Stimulated activated CD4-positive, alpha-beta T cell treated with anti-CD3 and anti-CD28 coated beads, Interleukin-12 subunit alpha, Interleukin-12 subunit beta, amount 100 ng/mL, for 4 hours (primary cell): ENCODE measurements at regions not wholly inside any gene's neighbourhood (a gene's known extent, or its start where the extent isn't known, plus 50 kb on each side); places are given as distances from the start of the nearest gene placed in this dataset.

Experiments used
- DNase-seq: peaks from one replicate; pipeline ENCODE4 v3.0.0-alpha.2; 2020

DNA sequence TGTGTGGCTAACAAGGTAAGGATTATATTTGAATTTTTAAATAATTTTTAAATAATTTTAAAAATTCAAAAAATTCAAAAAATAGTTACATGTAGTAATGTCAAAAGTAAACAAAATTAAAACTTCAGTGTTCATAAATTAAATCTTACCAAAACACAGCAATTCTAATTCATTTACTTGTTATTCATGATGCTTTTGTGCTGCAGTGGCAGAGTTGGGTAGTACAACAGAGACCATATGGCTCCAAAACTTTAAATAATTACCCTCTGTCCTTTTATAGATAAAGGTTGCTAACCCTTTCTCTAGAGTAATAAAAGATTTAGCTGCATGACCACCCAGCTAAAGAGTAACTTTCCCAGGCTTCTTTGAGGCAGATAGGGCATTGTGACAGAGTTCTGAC, 1355.6 kb downstream of the FSTL5 start:
- DNase-seq, result no peak

DNA sequence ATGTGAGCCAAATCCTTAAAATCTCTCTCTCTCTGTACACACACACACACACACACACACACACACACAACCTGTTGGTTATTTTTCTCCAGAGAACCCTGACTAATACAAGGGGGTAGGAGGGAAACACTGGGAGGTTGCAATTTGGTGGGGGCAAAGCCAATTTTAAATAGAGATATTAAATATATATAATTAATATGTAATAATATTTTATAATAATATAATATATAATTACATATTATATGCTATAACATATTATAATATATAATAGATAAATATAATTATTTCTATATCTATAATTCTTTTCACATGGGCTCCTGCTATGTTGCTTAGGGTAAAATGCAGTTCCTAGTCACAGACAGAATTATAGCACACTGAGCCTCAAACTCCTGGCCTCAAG, 1354.2 kb downstream of the FSTL5 start:
- DNase-seq, result no peak

DNA sequence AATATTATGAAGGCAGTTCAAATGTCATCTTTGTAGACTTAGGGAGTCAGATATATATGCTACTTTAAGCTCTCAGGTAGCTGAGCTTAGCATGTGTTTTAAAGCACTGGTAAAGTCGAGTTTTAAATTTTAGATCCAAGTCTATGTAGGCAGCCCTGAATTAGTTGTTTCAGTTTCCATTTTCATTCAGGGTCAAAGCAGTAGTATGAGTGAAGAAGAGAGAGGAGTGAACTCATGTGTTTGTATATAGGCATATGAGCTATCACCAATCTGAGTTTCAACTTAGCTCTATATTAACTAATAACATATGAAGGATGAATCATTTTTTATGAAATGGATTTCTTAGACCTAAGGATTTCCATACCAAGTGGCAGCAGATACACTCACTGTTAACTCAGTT, 1353.4 kb downstream of the FSTL5 start:
- no peak for DNase-seq

DNA sequence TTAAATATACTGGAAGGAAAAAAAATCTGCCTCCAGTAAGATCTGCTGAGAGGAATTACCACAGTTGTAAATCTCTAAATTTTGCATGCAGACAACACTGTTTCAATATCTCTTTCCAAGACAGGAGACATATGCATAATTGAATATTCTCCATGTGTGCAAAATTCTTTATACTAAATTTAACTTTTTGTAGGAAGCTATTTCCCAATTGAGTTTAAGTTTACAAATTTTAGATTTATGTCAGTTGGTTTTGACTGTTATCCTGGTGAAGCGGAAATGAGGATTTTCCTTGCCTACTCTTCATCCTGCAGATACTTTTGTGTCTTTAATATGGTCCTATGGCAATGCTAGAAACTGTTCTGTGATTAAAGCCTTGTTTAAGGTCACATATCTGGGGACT, 1352.9 kb downstream of the FSTL5 start:
- no peak for DNase-seq

DNA sequence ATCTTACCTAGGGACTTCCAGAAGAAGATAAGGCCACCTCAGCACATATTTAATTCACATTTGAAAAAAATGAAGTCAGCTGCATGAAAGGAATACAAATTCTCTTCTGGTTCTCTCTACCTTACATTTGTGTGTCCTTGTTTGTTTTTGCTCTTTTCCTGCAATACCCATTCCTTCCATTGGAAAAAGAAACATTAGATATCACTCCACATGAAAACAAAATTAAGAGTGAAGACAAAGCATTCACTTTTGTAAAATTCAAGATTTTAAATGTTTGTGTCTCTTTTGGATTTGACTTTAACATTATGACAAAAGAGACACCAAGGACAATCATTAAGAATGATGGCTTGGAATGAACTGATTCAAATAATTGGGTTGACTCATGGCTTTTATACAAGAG, 1351.8 kb downstream of the FSTL5 start:
- no peak for DNase-seq

DNA sequence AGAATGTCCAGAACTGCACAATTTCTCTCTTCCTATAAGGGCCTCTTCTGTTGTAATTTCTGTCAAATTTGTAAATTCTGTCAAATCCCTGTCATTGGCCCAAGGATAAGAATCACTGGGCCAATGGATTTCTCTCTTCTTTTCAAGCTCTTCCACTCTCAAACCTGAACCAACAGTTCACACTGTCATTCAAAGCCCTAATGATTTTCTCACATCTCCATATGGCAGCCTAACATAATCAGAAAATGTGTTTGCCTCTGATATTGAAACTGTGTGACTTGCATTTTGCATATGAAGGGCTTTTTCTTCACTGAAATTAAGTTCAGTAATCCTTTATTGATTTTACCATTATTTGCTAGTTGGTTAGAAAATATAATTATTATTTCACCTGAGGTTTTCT, 1349.1 kb downstream of the FSTL5 start:
- no peak for DNase-seq

DNA sequence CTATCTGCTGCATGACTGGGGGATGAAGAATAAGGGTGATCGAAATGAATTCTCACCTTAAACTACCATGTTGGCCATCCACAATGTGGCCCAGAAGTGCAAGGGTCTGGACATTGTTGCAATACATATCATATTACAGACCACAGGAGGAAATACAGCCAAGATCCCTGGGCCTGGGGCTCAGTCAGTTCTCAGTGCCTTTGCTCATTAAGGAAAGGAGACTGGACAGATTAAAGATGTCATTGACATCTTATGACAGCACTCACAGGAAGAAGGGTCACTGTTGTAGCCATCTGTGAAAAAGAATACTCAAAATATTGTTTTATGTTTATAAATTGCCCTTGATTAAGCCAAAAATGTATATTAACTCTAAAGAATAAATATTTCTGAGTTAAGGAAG, 1345.2 kb downstream of the FSTL5 start:
- no peak for DNase-seq

DNA sequence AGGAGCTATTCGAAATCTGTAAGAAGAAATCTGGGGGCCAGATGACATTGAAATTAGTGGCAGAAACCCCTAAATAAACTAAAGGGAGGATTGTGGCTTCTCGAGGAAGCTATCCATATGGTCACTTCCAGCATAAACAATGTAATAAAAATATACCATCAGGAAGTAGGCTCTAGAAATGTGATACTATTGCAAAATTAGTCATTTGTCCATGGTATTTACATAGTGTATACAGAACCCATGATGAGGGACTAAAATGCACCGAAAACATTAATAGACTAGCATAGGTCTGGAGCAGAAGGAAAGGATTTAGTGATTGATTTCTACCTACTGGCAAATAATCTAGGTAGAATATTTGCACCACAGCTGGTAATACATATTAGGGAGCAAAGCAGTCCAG, 1344.0 kb downstream of the FSTL5 start:
- no peak for DNase-seq

DNA sequence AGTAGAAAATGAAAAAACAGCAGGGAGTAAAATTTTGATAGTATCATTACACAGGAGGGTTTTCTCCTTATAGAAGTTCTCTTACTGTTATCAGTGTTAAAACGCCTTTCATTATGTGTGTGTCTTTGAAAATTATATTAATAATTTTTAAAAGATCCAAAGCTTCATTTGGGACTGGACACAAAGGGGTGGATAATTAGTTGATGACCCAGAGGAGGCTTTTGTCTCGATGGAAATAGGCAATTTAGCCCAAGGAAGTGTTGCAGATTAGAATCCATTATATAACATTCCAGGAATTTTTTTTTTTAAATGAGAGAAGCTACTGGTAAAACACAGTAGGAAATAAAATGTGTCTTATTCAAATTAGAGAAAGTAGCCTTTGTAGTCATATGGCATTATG, 1339.3 kb downstream of the FSTL5 start:
- no peak for DNase-seq

DNA sequence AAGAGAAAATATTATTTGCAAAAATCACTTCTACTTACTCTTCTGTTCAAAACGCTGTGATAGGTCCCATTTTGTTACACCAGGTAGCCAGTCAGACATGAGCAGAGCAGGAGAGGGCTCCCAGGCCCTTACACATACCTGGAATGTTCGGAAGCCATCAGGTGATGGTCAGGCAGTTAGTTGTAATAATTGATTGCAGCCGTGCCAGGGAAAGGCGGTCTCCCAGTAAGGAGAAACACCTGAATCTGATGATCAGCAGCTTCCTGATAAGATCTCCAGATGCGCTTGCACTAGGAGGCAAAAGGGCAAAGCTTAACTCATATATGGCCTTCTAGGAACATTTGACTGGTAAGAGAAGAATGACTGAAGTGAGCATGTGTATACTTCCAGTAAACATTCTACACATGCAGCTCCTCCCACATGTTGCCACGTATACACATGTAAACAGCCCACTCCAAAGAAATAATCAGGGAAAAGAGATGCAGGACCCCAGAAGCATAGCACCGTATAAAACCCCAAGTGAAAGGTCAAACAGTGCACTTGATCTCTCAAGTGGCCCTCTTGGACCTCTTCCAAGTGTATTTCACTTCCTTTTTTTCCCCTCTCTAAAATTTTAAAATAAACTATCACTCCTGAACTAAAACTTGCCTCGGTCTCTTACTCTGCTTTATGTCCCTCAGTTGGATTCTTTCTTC, 1338.0 kb downstream of the FSTL5 start:
- DNase-seq, result no peak

DNA sequence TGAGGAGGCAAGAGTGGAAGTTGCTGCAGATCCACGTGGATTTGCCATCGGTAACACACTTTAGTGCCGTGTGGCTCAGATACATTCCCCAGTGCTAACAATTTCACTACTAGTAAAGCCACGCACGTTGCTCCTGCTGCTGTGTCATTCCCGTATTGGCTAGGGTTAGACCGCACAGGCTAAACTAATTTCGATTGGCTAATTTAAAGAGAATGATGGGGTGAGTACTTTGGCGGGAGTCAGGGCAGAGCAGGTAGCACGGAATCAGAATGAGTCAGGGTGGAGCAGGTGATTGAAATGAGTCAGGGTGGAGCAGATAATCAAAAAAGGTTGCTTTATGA, 1337.5 kb downstream of the FSTL5 start:
- DNase-seq, result no peak

DNA sequence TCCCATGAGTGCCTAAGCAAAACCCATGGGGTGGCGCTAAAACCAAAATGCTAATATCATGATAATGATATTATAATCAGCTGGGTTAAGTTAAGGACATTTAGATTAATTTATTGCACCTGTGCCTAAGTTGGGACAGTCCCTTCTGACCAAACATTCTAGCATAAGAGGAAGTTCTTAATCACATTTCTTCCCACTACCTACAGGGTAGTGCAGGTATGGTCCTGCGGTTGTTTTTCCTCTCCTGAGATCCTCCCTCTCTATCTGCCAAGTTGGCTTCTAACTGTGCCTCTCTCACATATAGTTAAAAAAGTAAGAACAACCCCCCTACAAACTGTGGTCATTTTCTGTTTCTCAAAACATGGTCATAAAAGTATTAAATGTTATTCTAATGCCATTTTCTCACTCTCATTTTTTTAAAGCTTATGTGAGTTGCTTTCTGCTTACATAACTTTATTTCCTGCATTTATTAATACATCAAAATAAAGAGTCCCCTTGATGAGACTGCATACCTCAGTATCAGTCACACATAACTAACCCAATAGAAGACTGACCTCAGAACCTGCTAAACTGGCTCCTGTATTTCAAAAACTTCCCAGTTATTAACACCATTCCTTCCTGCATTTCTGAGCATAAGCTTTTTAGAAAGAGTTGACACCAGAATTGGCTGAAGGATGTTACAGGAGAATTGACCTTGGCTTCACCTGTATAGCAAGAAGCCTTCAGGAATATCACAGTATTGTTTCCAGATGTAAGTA, 1332.5 kb downstream of the FSTL5 start:
- DNase-seq, result no peak

DNA sequence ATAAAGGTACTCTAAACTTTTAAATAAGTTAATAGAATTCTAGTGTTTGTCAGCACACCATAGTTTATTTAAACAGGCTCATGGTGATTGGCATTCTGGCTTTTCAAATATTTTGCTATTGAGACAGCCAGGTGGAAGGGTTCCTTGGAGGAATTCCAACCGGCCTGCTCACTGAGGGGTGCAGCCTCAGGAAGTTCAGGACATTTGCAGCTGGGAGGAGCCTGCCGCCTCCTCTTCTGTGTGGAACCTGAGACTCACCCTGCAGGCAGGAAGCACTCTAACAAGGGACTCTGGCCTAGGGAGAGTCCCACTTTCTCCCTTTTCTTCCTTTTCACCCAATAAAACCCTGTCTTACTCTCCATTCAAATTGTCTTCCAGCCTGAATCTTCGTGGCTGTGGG, 1328.0 kb downstream of the FSTL5 start:
- no peak for DNase-seq

DNA sequence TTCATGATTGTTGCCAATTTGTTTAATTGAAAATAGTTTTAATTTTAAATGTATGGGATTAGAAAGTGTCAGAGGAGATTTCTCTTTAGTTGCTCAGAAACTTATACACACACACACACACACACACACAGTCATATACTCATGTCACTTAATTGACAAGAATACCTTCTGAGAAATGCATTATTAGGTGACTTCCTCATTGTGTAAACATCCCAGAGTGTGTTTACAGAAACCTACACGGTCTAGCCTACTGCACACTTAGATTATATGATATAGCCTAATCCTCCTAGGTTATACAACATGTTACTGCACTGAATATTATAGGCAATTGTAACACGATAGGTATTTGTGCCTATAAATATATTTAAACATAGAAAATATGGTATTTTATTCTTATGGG, 1327.4 kb downstream of the FSTL5 start:
- no peak for DNase-seq

DNA sequence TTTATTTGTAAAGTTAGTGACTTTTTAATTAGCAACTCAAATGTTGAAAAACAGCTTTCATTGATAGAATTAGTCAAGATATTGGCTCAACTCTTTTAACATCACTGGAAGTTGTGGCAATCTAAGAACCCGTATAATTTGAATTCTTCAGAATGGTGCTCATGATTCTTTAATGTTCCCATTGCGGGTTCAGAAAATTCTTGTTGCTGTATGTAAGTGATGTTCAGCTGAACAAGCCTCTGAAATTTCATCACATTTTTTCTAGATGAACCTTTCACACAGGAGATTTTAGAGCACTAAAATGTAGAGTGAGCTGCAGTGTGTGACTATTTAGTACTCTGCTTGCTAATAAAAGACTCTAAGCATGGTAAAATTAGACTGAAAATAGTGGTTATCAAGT, 1317.7 kb downstream of the FSTL5 start:
- no peak for DNase-seq

DNA sequence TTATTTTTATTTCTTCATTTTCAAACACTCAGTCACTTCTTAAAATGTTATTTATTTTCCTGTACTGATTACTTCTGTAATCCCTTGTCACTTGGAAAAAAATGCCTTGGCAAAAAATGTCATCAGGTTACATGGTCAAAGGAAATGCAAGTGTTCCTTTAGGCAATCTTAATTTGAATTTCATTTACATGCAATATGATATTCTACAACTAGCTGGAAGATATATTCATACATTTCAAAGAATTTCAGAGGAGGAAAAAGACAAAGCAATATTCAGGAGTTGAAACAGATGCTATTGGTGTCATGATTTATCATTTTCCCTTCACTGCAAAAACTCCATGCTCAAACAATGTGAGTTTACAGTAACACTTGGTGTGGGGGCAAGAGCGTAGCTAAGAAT, 1316.6 kb downstream of the FSTL5 start:
- no peak for DNase-seq

DNA sequence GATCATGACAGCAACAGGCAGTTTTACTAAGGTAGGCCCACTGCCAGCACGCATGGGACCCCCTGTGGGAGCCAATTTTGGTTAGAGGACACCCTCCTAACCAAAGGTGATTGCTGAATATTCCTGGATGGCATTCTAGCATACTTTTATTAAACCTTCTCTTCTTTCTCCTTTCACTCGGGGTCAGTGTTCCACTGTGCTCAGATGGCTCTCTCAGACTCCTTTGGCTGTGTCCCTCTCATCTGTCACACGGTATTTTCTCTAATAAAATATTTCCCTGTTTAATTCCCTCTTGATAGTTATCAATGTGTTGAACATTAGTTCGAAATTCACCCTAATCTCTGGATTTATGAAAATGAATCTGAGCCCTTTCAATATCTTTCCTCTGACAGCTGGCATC, 1315.3 kb downstream of the FSTL5 start:
- DNase-seq, result no peak

DNA sequence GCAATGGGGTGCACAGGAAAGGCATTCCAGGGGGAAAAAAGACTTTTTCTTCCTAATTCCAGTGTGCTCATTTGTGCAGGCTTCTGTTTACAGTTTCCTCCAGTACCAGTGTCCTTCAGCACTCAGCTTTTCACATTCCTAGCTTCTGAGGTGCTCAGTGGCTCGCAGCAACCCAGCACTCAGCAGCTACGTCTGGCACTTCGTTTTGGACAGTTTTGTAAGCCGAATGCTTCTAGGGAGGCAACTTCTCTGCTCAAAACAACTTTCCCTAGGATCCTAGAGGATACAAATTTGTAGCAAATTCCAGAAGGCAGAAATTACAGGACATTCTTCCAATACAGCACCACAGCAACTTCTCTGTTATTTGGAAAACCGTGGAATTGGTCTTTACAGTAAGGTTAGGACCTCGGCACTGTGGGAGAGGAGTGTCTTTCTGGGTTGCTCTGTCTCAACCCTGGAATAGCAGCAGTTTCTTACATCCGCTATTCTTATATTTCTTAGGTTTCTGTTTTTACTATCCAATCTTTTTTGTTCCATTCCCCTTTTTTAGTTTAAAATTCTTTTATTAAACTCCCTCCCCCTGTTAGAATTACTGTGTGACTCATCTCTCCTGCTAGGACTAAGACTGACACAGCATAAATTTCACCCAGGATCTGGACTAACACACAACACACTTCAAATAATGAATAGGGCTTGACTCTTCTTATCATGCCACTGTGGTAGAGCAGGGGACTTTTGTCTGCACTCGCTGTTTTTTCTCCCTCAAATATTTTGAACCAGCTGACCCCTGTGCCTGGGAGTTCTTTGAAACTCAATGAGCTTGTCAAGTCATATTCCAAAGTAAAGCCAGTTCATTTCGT, 1314.7 kb downstream of the FSTL5 start:
- DNase-seq, result no peak

DNA sequence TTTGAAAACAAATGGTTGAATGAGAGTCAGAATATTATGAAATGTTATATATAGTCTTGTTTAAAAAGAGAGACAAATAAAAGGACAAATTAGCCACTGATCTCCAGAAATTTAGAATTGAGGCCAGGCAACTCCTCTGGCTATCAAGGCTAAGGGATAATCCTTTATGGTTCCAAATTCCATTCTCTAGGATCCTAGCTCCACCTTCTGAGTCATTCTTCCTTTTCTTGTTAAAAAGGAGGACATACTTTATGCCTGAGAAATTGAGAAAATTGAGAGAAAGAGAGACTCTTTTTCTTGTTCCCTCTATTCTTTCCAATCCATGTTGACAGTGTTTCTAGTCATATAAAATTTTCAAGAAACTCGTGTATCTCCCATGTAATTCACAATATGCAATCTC, 1299.5 kb downstream of the FSTL5 start:
- no peak for DNase-seq

DNA sequence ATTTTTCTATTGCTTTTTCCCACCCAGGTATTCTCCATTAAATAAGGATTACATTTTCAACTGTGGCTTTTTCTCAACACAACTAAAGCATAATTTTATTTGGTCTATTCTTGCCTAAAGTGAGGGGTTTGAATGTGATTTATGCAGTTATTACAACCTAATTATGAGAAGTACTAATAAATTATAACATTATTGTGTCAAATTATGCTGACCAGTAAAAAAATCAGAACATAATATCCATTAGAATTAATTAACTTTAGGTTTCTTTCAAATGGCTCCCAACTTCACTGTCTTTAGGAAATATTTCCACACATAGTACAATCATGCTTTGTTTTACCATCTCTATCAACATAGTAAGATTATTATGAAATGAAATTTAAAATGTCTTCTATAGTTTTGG, 1293.9 kb downstream of the FSTL5 start:
- DNase-seq, result no peak

DNA sequence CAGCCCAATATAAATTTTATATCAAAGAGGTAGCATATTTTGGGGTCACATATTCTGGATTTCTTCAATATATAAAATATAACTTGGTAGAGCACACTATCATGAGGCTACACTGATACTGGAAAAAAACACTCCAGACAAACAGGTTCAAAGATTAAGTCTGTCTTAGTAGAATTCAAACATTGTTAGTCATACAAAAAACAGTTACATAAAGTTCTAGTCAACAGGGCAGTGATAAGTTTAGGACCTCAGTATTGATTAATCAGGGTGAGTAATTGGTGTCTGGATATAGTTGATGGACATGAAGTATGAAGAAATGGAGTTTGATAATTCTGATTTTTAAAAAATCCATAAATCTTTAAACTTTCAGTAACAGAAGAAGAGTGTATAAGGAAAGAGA, 1291.3 kb downstream of the FSTL5 start:
- no peak for DNase-seq

DNA sequence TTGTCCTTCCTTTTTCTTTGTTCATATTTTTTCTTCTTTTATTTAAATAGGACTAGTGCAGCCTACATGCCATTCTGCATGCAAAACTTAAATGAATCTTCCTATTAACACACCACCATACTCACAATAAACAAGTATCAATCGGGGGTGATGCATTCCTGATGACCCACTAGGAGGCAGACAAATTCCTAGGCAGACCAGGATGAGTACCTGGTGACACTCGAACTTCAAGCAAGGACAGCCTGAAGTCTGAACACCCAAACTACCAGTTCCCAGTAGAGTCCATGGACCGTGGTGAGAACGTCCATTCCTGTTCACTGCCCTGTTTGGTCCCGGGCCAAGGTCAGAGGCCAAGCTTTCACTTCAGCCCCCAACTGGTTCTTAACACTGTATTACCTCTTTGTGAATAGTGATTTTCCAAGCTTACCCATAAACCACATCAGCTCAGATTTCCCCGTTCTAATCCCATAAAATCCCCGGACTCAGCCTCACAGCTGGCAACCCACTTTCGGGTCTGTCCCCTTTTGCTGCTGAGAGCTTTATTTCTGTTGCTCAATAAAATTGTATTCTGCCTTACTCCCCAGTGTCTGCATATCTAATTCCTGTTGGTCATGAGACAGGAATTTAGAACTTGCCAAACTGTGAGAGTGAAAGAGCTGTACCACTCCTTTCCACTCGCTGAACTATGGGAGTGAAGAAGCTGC, 1286.6 kb downstream of the FSTL5 start:
- DNase-seq, result no peak

DNA sequence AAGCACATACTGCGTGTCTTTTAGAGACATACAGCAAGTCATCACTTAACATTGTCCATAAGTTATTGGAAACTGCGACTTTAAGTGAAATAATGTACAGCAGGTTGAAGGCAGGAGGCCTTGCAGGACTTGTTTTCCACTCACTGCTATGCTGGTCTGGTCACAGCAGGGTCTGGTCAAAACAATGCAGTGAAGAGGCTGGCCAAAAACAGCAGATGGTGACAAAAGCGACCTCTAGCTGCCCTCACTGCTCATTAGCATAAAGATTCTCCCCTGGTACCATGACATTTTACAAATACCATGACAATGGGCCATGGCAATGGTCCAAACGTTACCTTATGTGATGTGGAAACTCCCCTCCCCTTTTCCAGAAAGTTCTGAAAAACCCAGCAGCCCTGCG, 1283.6 kb downstream of the FSTL5 start:
- no peak for DNase-seq
